CD14-positive monocyte (primary cell): ENCODE measurements at regions not wholly inside any gene's neighbourhood (a gene's known extent, or its start where the extent isn't known, plus 50 kb on each side); places are given as distances from the start of the nearest gene placed in this dataset.

Source experiments
- DNase-seq, 3 donors: peaks; one replicate each; pipeline ENCODE4 v3.0.0-alpha.2; 2011 to 2022
- H2AFZ ChIP-seq: 2 replicates; pipeline ENCODE4 v1.6.0; 2012; ENCODE audit warnings: mild to moderate bottlenecking, low read depth, low read length, inconsistent platforms; ENCODE audit not compliant: insufficient read depth, poor library complexity, severe bottlenecking
- H3K27ac ChIP-seq, 2 donors: 1 replicate in 1 of 2; 2 replicates in 1 of 2; pipeline ENCODE4 v1.5.1; 2012 to 2013; ENCODE audit warnings: low read length in 2 of 2, control low read depth in 1 of 2, inconsistent platforms in 1 of 2, low read depth in 1 of 2, mild to moderate bottlenecking in 1 of 2
- H3K27me3 ChIP-seq, 2 donors: one replicate each; pipeline versions ENCODE4 v1.6.0 to v1.6.1; 2011 to 2013; ENCODE audit warnings: low read length in 2 of 2; ENCODE audit not compliant: control insufficient read depth in 2 of 2, insufficient read depth in 2 of 2
- H3K36me3 ChIP-seq, 2 donors: replicated peaks in 1 of 2; 1 replicate in 1 of 2; 2 replicates in 1 of 2; pipeline versions ENCODE4 v1.5.1 to v1.6.1; 2012 to 2013; ENCODE audit warnings: low read length in 2 of 2, control low read depth in 1 of 2, inconsistent platforms in 1 of 2, mild to moderate bottlenecking in 1 of 2; ENCODE audit not compliant: insufficient read depth in 2 of 2, control insufficient read depth in 1 of 2
- H3K4me1 ChIP-seq, 2 donors: 1 replicate in 1 of 2; 2 replicates in 1 of 2; pipeline versions ENCODE4 v1.5.1 to v1.6.1; 2012 to 2013; ENCODE audit warnings: low read length in 2 of 2, control low read depth in 1 of 2, inconsistent platforms in 1 of 2, mild to moderate bottlenecking in 1 of 2, moderate library complexity in 1 of 2; ENCODE audit not compliant: insufficient read depth in 2 of 2, control insufficient read depth in 1 of 2
- H3K4me2 ChIP-seq: replicated peaks from 2 replicates; pipeline ENCODE3; 2012; ENCODE audit warnings: low read length, moderate library complexity, mild to moderate bottlenecking; ENCODE audit not compliant: poor library complexity, severe bottlenecking; ENCODE audit errors: extremely low read depth
- H3K4me3 ChIP-seq, 3 experiments: fragments of 200-600 bp in 1 of 3; sonication (generic) in 1 of 3; replicated peaks in 1 of 3; 1 replicate in 2 of 3; 2 replicates in 1 of 3; pipeline ENCODE4 v1.5.1; 2011 to 2013; ENCODE audit warnings: low read length in 3 of 3, mild to moderate bottlenecking in 3 of 3, control low read depth in 2 of 3, low read depth in 2 of 3, inconsistent platforms in 1 of 3, moderate library complexity in 1 of 3
- H3K79me2 ChIP-seq: 2 replicates; pipeline ENCODE4 v1.6.0; 2012; ENCODE audit warnings: mild to moderate bottlenecking, control low read depth, inconsistent platforms, low read length, moderate library complexity; ENCODE audit not compliant: insufficient read depth
- H3K9ac ChIP-seq: 2 replicates; pipeline ENCODE4 v1.6.0; 2017; ENCODE audit warnings: low read length, mild to moderate bottlenecking; ENCODE audit not compliant: insufficient read depth, poor library complexity, severe bottlenecking
- H3K9me3 ChIP-seq, 2 donors: replicated peaks in 1 of 2; 1 replicate in 1 of 2; 2 replicates in 1 of 2; pipeline versions ENCODE4 v1.5.1 to v1.6.1; 2012 to 2013; ENCODE audit warnings: low read length in 2 of 2, control low read depth in 1 of 2; ENCODE audit not compliant: control insufficient read depth in 1 of 2, insufficient read depth in 1 of 2
- H4K20me1 ChIP-seq: 2 replicates; pipeline ENCODE4 v1.6.0; 2012; ENCODE audit warnings: mild to moderate bottlenecking, low read length, control low read depth, moderate library complexity; ENCODE audit not compliant: insufficient read depth
- H3K27ac Mint-ChIP-seq, 7 donors: one replicate each; pipeline ENCODE4 v1.8.0; 2020; ENCODE audit warnings: mild to moderate bottlenecking in 7 of 7, mixed read lengths in 7 of 7, moderate library complexity in 6 of 7, inconsistent platforms in 2 of 7
- H3K27me3 Mint-ChIP-seq, 3 donors: one replicate each; pipeline ENCODE4 v1.8.0; 2021 to 2022; ENCODE audit warnings: low read depth in 3 of 3, mild to moderate bottlenecking in 3 of 3, mixed read lengths in 3 of 3, moderate library complexity in 3 of 3, inconsistent platforms in 1 of 3
- H3K36me3 Mint-ChIP-seq, 2 donors: one replicate each; pipeline ENCODE4 v1.8.0; 2020; ENCODE audit warnings: mixed read lengths in 2 of 2, inconsistent platforms in 1 of 2, mild to moderate bottlenecking in 1 of 2
- H3K4me1 Mint-ChIP-seq: one replicate; pipeline ENCODE4 v1.8.0; 2020; ENCODE audit warnings: mild to moderate bottlenecking, mixed read lengths
- H3K4me3 Mint-ChIP-seq, 2 donors: one replicate each; pipeline ENCODE4 v1.8.0; 2020; ENCODE audit warnings: mild to moderate bottlenecking in 2 of 2, mixed read lengths in 2 of 2, moderate library complexity in 1 of 2
- H3K9me3 Mint-ChIP-seq, 7 donors: one replicate each; pipeline ENCODE4 v1.8.0; 2020 to 2022; ENCODE audit warnings: mixed read lengths in 7 of 7, mild to moderate bottlenecking in 6 of 7, moderate library complexity in 6 of 7, inconsistent platforms in 2 of 7
- CTCF ChIP-seq: fragments of 200-600 bp; IDR thresholded peaks from one replicate; pipeline ENCODE4 v1.8.0; 2022; ENCODE audit warnings: antibody characterized with exemption, mild to moderate bottlenecking
- WGBS: methylation state at CpG from one replicate; pipeline ENCODE4 v1.1.5; 2013; ENCODE audit warnings: missing lambda C conversion rate; ENCODE audit not compliant: insufficient coverage; 5-methylcytosine and 5-hydroxymethylcytosine counted together
- intact Hi-C, 2 donors: fragments of 100-400 bp; cut with micrococcal nuclease; formaldehyde crosslinking; loops; one replicate each; pipeline versions ENCODE4 v1.15.0 to v1.15.1; 2023

- Mint-ChIP-seq H3K36me3 (no peaks in the 10 kb centered on the region), H3K27ac (no peak overlapping the region), H3K4me1 (no peaks in the 10 kb centered on the region), H3K27me3 (peaks cover 0 to 3% (median 0%) of the 10 kb centered on the region in 3 donors), H3K9me3 (peaks cover 0 to 4% (median 0%) of the 10 kb centered on the region in 7 donors), H3K4me3 (no peak overlapping the region)
- Histone ChIP-seq H3K4me3 (no peak overlapping the region), H3K27me3 (no peaks in the 10 kb centered on the region), H3K36me3 (no peaks in the 10 kb centered on the region), H3K79me2 (no peaks in the 10 kb centered on the region), H3K9ac (no peak overlapping the region), H2AFZ (no peak overlapping the region), H4K20me1 (no peaks in the 10 kb centered on the region), H3K4me1 (no peaks in the 10 kb centered on the region), H3K4me2 (no peak overlapping the region), H3K9me3 (no peaks in the 10 kb centered on the region), H3K27ac (no peak overlapping the region)
- TF ChIP-seq CTCF = no peak
- no CpG with 5 or more reads among the region's 6 CpGs for WGBS
- DNase-seq = no peak
- intact Hi-C loops = no loop called here
These were observed 60.2 kb downstream of the LSMEM1 start for GRCh38 chr7:112540839-112541577.

- no peaks in the 10 kb centered on the region for H3K4me1 Mint-ChIP-seq
- H3K79me2 ChIP-seq = no peaks in the 10 kb centered on the region
- H2AFZ ChIP-seq = no peak overlapping the region
- H3K27ac Mint-ChIP-seq = no peak overlapping the region
- no peak overlapping the region for H3K9ac ChIP-seq
- H3K36me3 Mint-ChIP-seq = no peaks in the 10 kb centered on the region
- no peak overlapping the region for H3K27ac ChIP-seq
- H3K4me2 ChIP-seq = no peak overlapping the region
- no peak for TF ChIP-seq CTCF
- 93% methylated on average over 22 of the region's 25 CpGs for WGBS
- H3K27me3 Mint-ChIP-seq = peaks cover 4 to 8% (median 6%) of the 10 kb centered on the region in 3 donors
- no peak overlapping the region for H3K4me3 ChIP-seq
- H3K4me1 ChIP-seq = no peaks in the 10 kb centered on the region
- DNase-seq = no peak
- H3K9me3 Mint-ChIP-seq = peaks cover 0 to 4% (median 0%) of the 10 kb centered on the region in 7 donors
- no peaks in the 10 kb centered on the region for H3K27me3 ChIP-seq
- no peaks in the 10 kb centered on the region for H3K36me3 ChIP-seq
- H3K4me3 Mint-ChIP-seq = no peak overlapping the region
- intact Hi-C loops = no loop called here
- no peaks in the 10 kb centered on the region for H4K20me1 ChIP-seq
- H3K9me3 ChIP-seq = no peaks in the 10 kb centered on the region
These were observed 66.1 kb downstream of the LSMEM1 start for GRCh38 chr7:112546723-112547513.
